GM19467 (cell line): ENCODE measurements at regions not wholly inside any gene's neighbourhood (a gene's known extent, or its start where the extent isn't known, plus 50 kb on each side); places are given as distances from the start of the nearest gene placed in this dataset.
"Not testable (repeated sequence)": the region's sequence is repeated elsewhere in the genome, so short reads cannot be mapped to it uniquely, and the experiment has no call there.

ENCODE experiments used
- ATAC-seq: cut with Tn5 transposase; IDR thresholded peaks from one replicate; pipeline ENCODE4 v1.9.1; 2021; ENCODE audit warnings: mild to moderate bottlenecking, moderate library complexity; ENCODE audit not compliant: unreplicated experiment

GRCh38 chr12:4158306-4158705, 115.3 kb upstream of the CCND2 start:
- ATAC-seq: no peak

GRCh38 chr12:4157122-4157521, 116.4 kb upstream of the CCND2 start:
- ATAC-seq: no peak

- no peak for ATAC-seq
Measured at GRCh38 chr12:4156317-4156716, 117.2 kb upstream of the CCND2 start.

GRCh38 chr12:4154672-4155225, 118.8 kb upstream of the CCND2 start:
- ATAC-seq: no peak

GRCh38 chr12:4153343-4153892, 120.1 kb upstream of the CCND2 start:
- peak; percentile 72 for ATAC-seq

GRCh38 chr12:4152145-4152795, 121.3 kb upstream of the CCND2 start:
- no peak for ATAC-seq

- no peak for ATAC-seq
Measured at GRCh38 chr12:4151362-4152121, 122.0 kb upstream of the CCND2 start.

- not testable (repeated sequence) for ATAC-seq
Measured at GRCh38 chr12:4150355-4150754, 123.2 kb upstream of the CCND2 start.

GRCh38 chr12:4148418-4149056, 125.0 kb upstream of the CCND2 start:
- ATAC-seq: peak; percentile 59

GRCh38 chr12:4147031-4147481, 126.5 kb upstream of the CCND2 start:
- no peak for ATAC-seq

GRCh38 chr12:4145990-4146859, 127.3 kb upstream of the CCND2 start:
- ATAC-seq: no peak

GRCh38 chr12:4144676-4145075, 128.9 kb upstream of the CCND2 start:
- no peak for ATAC-seq

- no peak for ATAC-seq
Measured at GRCh38 chr12:4143896-4144295, 129.7 kb upstream of the CCND2 start.

- ATAC-seq: no peak
Measured at GRCh38 chr12:4141348-4142270, 132.0 kb upstream of the CCND2 start.

GRCh38 chr12:4140581-4141301, 132.8 kb upstream of the CCND2 start:
- ATAC-seq: no peak

GRCh38 chr12:4139191-4139590, 134.4 kb upstream of the CCND2 start:
- ATAC-seq: no peak

- ATAC-seq: not testable (repeated sequence)
Measured at GRCh38 chr12:4138532-4138931, 135.0 kb upstream of the CCND2 start.

GRCh38 chr12:4138051-4138450, 135.5 kb upstream of the CCND2 start:
- no peak for ATAC-seq

- ATAC-seq: no peak
Measured at GRCh38 chr12:4137441-4137840, 136.1 kb upstream of the CCND2 start.
